Stimulated activated CD4-positive, alpha-beta T cell treated with anti-CD3 and anti-CD28 coated beads, Interleukin-4, amount 100 ng/mL, for 4 hours (primary cell): ENCODE measurements at regions not wholly inside any gene's neighbourhood (a gene's known extent, or its start where the extent isn't known, plus 50 kb on each side); places are given as distances from the start of the nearest gene placed in this dataset.

Source experiments
- DNase-seq, 2 experiments: peaks; one replicate each; pipeline ENCODE4 v3.0.0-alpha.2; 2020

- no peak for DNase-seq
Observed at GRCh38 chr13:31611214-31611613, 128.1 kb upstream of the RXFP2 start.

GRCh38 chr13:31614073-31614472 lies 125.3 kb upstream of the RXFP2 start:
- no peak for DNase-seq

GRCh38 chr13:31614704-31615103 lies 124.6 kb upstream of the RXFP2 start:
- no peak for DNase-seq

- no peak for DNase-seq
Observed at GRCh38 chr13:31625115-31625514, 114.2 kb upstream of the RXFP2 start.

GRCh38 chr13:31627097-31627845 lies 112.1 kb upstream of the RXFP2 start:
- DNase-seq, result no peak

GRCh38 chr13:31629085-31629780 lies 110.1 kb upstream of the RXFP2 start:
- DNase-seq, result no peak

GRCh38 chr13:31631071-31631470 lies 108.3 kb upstream of the RXFP2 start:
- DNase-seq, result no peak

GRCh38 chr13:31631746-31632145 lies 107.6 kb upstream of the RXFP2 start:
- DNase-seq, result no peak

GRCh38 chr13:31638577-31638976 lies 100.7 kb upstream of the RXFP2 start:
- no peak for DNase-seq

- no peak for DNase-seq
Observed at GRCh38 chr13:31639443-31640163, 99.7 kb upstream of the RXFP2 start.

- no peak for DNase-seq
Observed at GRCh38 chr13:31649766-31650165, 89.6 kb upstream of the RXFP2 start.

- DNase-seq, result no peak
Observed at GRCh38 chr13:31653730-31654129, 85.6 kb upstream of the RXFP2 start.

- no peak for DNase-seq
Observed at GRCh38 chr13:31663880-31664585, 75.3 kb upstream of the RXFP2 start.

- DNase-seq, result no peak
Observed at GRCh38 chr13:31670831-31671617, 68.3 kb upstream of the RXFP2 start.

GRCh38 chr13:31674051-31674450 lies 65.3 kb upstream of the RXFP2 start:
- no peak for DNase-seq

GRCh38 chr13:31675440-31675953 lies 63.8 kb upstream of the RXFP2 start:
- no peak for DNase-seq

GRCh38 chr13:31681133-31681532 lies 58.2 kb upstream of the RXFP2 start:
- DNase-seq, result no peak

- DNase-seq, result no peak
Observed at GRCh38 chr13:31684466-31684865, 54.9 kb upstream of the RXFP2 start.

GRCh38 chr13:31686670-31687425 lies 52.5 kb upstream of the RXFP2 start:
- no peak for DNase-seq
